GM19395 (cell line): ENCODE measurements at regions not wholly inside any gene's neighbourhood (a gene's known extent, or its start where the extent isn't known, plus 50 kb on each side); places are given as distances from the start of the nearest gene placed in this dataset.
A peak's percentile ranks its signal among the peaks of the same experiment; 100 is the strongest.
"Not testable (repeated sequence)": the region's sequence is repeated elsewhere in the genome, so short reads cannot be mapped to it uniquely, and the experiment has no call there.

Experiments used
- ATAC-seq: cut with Tn5 transposase; IDR thresholded peaks from one replicate; pipeline ENCODE4 v1.9.1; 2021; ENCODE audit warnings: mild to moderate bottlenecking, moderate library complexity; ENCODE audit not compliant: unreplicated experiment

DNA sequence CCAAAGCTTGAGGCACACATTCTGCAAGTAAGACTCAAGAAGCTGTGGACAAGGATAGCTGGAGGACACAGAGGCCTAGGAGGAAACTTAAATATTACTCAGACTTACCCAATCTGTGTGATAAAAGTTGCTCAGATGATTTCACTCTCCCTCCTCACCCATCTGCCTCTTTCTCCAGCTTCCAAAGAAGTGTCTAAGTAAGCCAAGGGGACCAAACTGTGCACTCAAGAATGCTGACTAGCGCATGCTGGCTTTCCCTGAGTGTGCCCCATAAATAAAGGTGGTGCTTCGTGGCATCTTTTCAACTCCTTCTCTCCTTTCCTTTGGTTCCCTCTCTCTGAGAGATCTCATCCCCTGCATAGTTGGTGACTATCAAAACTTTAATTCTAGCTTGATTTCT is 211.0 kb upstream of the LMCD1 start:
- no peak for ATAC-seq

DNA sequence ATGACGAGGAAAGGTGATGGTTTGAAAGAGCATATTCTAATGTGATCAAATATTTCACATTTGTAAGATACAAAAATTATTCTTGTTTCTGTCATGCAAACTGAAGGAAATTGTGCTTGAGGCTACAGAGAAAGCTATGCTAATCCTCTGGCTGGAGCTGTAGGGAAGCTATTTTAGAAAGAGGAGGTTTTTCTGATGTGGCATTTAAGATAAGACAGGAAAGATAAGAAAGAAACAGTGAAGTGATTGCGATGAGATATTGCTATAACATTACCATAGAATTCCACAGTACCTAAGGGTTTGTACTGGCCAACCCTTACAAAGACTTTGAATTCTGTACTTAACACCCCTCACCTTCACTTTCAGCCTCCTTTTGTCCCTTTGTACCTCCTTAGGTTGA is 205.2 kb upstream of the LMCD1 start:
- ATAC-seq, result no peak

DNA sequence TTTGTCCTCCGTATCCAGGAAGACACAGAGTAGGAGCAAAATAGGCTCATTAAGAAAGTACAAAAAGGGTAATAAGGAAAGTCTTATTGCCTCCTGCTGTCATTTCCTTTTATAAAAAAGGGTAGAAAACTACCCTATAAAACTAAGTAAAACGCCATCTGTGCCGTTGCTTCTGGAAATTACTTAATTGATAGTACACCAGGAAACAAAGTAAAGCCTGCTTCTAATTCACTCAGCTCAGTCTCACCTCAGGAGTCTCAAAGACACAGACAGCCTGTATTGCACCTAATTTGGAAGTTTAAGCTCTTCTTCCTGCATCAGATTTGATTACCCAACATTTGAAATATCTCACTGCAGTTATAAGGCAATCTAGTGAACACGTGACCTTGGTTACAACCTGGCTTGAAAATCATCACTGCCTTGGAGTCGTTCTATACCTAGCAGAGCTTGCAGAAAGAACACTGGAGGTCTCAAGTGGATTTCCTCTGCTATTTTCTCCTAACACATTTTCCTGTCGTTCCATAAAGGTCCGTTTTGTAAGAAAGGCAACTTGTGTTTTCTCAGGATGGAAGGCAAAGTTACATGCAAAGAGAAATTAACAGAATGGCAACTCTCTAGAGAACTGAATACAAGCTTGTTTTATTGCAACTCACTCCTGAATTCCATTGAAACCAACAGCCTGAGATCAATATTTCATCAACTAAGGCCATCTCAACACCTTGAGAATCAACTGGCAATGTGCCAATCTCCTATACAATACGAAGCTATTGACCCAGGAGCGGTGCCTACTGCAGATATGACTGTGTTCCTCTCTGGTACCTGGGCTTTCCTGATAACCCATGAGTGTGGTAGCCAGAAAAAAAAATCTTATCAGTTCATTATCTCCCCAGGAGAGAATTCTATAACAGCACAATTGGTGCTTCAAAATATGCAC is 203.3 kb upstream of the LMCD1 start:
- no peak for ATAC-seq

DNA sequence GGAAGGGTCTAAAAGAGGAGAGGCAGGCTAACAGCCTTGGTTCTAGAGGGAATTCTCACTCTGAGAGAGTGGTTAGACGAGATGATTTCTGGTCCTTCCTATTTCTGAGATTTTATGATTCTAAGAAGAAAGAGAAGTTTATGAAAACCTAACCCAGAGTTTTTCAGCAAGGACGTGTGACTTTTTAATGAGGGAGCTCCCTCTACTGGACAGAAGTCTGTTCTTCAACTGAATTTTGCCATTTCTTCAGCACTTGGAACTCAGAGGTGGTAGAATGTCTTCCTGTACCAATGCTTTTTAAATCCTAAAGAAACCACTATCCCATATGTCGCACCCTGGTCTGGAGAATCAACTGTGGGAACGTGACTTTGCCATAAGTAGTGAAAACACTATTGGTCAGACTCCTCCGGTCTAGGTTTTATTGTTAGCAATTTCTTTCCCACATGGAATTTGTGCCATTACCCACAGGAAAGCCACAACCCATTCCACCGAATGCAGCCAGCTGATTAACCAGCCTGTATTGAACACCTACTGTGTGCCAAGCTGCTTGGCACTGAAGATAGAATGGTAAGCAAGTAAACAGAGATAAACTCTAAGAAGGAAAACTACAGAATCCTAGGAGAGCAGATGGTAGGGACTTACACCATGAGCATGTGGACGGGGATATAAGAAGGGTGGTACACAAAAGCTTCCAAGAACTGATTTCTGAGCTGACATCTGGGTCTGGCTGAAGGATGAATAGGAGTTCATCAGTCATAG is 199.5 kb upstream of the LMCD1 start:
- peak; percentile 66 for ATAC-seq

DNA sequence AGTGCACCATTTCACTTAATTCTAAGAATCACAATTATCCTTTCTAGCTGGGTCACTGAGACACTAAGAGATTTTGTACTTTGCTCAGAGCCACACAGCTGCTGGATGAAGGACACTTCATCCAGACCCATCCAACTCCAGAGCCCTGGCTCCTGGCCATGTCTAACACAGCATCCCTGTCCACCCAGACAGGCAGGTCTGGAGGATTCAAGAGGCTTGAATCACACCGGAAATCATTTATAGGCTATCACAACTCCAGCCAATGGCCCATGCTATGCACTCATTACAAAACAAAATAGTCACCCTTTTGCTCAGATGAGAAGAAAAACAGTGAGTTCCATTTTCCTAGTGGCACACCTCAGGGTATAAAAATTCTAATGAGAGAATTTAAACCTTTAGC is 198.2 kb upstream of the LMCD1 start:
- ATAC-seq, result no peak

DNA sequence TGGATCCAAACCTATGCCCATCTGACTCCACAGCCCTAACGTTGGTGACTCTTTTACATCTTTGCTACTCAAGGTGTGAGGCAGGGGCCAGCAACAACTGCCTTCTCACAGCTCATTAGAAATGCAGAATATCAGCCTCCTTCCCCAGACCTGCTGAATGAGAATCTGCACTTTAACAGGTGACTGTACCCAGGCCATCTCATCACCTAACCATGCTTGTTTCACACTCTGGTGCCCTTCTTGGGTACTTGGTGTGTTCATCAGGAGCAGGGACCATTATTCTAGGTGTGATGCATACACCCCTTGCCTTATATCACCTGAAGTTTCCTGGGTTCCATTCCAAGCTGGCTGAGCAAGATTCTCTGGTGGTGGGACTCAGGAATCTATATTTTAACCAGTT is 196.3 kb upstream of the LMCD1 start:
- no peak for ATAC-seq

DNA sequence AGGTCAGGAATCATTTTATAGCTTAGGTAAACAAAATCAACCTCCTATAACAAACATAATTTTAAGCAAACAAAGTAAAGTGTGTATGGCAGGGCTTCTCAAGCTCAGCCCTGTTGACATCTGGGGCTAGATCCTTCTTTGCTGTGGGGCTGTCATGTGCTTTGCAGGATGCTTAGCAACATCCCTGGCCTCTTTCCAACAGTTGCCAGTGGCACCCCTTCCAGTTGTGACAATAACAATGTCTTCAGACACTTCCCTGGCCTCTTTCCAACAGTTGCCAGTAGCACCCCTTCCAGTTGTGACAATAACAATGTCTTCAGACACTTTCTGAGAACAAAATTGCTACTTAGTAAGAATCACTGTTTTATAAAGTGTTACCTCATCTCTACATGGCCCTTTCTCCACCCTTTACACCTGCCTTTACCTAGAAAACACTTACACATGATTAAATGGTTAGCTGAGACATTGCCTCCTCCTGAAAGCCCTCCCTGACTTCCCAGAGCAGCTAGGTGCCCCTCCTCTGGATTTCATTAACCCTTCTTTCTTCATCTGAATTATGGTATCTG is 194.0 kb upstream of the LMCD1 start:
- ATAC-seq, result no peak

DNA sequence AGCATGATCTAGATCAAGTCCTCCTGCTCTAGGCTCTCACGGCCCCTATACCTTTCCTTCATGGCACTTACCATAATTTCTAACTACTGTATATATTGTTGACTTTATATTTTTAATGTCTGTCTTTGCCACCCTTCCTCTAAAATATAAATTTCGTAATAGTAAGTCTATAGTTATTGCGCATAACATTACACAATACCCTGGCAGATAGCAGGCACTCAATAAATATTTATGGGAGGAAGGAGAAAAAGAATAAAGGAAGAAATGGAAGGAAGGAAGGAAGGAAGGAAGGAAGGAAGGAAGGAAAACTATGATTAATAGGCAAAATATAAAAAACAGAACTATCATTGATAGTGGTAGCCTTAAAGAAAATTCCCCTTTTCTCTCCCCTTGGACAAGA is 190.3 kb upstream of the LMCD1 start:
- no peak for ATAC-seq

DNA sequence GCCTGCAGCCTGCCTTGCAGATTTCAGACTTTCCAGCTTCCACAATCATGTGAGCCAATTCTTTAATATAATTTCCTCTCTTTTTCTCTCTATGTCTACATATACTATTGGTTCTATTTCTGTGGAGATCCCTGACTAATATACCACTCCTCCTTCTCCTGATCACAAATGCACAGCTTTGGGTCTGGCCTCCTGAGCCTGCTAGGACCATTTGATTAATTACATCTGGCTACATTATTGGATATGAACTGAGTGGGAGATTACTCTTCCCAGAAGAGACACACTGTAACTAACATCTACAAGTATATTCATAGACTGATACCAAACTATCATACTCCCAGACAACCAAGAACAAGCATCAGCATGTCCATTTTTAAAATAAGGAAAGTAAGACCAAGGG is 188.9 kb upstream of the LMCD1 start:
- ATAC-seq, result no peak

DNA sequence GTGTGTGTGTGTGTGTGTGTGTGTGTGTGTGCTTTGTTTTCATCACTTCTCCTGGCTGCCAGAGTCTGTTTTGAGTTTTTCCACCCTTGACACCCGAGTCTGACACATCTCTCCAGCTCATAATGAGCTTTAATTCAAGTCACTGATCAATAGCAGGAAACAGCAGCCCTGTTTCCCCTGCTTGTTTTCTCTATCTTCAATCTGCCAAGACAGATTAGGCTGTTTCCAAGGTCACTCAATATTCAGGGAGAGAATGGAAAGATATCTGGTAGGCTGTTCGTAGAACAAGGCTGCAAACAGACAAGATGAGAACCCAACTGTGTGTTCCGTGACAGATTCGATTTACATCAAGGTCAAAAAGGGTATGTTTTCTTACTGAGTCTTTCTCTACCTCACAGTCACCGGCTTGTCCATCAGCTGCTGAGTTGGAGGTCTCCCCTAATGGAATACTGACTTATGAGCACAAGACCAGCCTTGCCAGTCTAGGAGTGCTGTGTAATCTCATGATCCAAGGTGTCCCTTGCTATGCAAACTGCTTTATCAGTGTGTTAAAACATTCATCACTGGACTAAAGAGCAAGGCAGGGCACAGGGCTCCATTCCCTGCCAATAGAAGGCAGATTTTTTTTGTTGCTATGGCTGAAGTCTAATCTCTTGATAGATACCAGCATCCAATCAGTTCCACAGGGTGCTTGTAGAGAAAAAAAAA is 187.9 kb upstream of the LMCD1 start:
- no peak for ATAC-seq

DNA sequence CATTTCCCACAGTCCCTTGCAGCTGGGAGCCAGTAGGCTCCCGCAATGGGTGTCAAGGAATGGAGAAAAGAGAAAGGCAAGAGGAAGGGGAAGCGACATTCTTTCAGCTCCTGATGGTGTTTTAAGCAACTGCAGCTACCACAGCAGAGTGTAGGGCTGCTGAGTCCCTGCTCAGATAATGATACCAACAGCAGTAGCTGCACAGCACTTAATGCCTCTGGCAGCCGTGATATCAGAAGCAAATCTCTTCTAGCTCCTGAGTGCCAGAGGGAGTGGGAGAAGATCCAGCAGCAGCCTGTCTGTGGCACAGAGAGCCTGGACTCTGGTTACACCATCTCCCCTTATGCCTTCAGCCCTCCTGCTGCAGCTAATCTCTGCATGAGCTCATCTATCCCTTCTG is 186.1 kb upstream of the LMCD1 start:
- ATAC-seq, result not testable (repeated sequence)

DNA sequence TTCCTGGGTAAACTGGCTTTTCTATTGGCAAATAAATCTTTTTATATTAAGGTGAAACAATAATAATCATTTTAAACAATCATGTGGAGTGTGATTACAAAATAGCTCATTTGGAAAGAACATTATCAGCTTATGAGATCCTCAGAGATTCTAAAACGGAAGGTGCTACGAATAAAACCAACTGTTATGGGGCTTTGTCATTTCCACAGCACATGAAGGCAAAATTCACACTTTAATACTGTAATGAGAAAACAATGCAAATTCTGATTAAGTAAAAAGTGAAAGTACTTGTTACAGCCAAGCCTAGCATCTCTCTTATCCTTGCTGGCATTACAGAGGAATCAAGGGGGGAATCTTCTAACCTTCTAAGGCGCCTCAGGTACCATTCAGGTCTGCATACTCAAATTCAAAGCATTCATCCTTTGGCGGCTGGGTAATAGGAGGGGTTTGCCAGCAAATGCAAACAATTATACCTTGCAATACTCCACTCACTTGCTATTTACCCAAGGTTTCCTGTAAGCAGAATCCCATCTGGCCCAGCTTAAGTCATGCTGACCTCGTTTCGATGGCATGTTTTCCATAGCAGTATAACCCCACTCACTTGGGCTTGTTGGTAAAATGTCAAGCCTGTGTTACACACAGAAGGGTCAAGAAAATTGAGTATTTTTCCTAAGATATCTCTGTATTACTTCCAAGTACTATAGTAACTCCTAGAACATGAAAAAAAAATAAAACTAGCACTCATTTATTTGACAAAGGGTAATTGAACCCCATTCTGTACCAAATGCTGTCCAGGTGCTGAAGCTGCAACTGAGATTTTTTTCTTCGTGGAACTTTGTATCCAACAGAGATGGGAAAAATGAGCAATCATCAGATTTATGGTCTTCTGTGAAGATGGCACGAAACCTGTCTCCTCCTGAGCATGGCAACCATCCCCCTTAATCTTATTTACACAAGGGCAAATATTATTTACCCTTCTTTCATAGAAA is 183.7 kb upstream of the LMCD1 start:
- no peak for ATAC-seq

DNA sequence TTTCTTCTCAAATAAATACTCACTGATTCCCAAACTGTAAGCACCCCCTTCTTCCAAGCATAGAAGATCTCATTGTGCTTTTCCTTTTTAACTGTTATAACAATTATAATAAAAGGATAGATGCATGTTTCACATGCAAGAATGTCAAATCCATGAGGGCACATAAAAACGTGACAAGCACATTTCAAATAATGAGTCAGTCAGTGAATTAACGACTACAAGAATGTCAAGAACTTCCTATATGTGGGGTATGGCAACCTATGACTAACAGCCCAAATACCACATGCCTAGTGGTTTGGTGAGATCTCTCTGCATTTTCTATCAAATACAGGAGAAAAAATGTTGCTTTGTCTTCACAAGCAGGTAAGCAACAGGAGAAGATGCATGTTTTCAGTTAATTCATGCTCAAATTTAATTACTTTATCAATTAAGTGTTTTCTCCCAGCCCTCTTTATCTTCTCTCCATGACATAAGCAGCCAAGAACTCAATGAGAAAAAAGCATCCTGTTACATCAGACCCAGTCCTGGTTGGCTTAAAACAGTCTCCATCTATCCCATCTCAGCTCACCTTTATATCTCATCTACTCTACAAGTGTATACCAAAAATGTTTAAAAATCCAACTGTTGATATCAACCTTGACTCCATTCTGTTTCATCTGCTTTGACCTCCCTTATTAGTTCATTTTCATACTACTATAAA is 181.5 kb upstream of the LMCD1 start:
- ATAC-seq, result no peak

DNA sequence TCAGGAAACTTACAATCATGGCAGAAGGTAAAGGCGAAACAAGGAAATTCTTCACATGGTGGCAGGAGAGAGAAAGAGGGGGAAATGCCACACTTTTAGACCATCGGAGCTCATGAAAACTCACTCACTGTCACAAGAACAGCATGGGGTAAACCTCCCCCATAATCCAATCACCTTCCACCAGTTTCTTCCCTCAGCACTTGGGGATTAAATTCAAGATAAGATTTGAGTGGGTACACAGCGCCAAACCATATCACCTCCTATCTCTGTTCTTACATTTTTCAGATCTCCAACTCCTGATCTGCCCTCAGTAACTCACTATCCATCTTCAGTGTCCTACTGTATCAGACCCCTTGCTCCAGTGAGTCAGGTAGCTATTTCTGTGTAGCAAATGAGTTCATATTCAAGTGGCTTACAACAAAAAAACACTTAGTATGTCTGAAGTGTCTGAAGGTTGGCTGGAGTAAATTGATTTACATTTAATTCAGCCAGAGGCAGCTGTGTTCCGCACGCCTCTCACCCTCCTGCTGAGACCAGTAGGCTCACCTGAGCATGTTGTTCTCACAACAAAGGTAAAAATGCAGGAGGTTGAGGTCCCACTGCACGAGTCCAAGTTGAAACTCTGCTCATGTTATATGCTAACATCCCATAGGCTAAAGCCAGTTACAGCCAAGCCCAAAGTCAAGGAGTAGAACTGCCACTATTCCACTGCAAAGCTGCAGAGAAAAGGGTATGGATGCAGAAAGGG is 180.7 kb upstream of the LMCD1 start:
- ATAC-seq, result no peak

DNA sequence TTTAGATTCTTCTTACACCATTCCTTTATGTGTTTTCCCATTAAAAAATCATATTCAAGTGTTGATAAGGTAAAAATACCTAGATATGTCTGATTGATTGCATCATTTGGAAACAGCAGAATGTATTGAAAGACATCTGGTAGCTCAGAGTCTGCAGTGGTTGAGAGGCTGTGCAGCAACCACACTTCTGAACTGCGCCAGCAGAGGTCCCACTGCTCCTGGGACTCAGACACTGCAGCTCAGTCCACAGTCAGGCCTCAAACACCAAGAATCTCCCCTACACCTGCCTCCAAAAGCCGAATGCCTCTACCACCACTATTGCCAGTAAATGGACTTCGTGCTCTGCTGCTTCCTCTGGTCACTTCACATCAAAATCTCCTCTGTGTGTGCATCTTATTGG is 176.9 kb upstream of the LMCD1 start:
- no peak for ATAC-seq

DNA sequence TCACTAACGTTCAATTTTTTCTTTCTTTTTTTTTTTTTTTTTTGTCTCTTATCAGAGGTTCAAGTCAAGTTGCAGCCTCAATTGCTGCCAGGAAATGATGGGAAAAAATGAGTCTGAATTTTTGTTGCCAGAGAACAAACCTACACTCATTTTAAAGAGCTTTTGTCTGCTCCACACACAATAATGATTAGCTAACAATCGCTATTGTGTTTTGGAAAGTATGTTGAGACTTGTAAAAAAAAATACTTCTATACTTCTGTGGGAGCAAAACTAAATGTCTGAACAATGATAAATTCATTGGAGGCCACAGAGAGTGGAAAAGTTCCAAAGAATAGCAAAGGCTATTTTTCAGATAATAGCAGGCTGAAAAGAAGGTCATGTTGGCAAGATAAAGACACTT is 176.3 kb upstream of the LMCD1 start:
- no peak for ATAC-seq

DNA sequence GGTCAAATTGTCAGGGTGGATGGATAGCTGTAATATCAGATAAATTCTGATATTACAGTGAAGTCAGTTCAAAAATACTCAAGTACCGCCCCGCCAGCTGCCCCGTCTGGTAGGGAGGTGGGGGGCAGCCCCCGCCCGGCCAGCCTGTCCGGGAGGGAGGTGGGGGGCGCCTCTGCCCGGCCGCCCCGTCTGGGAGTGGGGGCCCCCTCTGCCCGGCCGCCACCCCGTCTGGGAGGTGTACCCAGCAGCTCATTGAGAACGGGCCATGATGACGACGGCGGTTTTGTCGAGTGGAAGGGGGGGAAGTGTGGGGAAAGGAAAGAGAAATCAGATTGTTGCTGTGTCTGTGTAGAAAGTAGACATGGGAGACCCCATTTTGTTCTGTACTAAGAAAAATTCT is 175.8 kb upstream of the LMCD1 start:
- ATAC-seq, result not testable (repeated sequence)

DNA sequence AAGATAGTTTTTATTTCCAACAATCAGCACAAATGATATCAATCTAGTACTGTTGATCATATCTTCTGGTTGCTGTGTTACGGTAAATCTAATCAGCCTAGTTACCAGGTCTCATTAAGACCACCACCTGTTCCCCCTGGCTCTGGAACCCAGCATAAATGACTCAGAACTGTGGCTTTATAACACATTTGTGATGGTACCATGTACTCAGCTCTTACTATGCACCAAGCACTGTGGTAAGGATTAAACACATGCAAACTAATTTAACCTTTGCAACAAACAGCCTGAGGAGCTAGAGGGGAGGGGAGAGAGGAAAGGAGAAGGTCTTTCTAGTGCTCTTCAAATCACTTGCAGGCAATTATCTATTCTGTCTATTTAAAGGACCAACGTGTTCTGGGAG is 173.9 kb upstream of the LMCD1 start:
- no peak for ATAC-seq

DNA sequence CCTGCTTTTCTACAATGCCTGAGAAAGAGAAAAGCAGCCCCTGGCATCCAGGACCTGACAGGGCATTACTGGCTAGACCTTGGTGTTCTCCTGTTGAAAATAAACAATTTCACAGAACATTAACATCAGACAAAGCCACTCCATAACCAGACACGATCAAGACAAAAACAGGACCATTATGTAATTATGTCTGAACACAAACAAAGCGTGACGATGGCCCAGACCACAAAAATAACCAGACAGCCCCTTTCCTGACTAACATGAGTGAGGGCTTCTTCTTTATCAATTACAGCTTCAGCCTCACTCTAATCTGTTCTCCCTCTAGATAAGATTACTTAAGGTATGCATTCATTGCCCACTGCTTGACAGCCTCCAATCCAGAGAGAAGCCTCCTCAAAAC is 172.7 kb upstream of the LMCD1 start:
- ATAC-seq, result no peak
